IMR-90 (cell line): ENCODE measurements at regions not wholly inside any gene's neighbourhood (a gene's known extent, or its start where the extent isn't known, plus 50 kb on each side); places are given as distances from the start of the nearest gene placed in this dataset.

Source experiments
- ATAC-seq: fragments of 200-7000 bp; cut with Tn5 transposase; 2 replicates; pipeline ENCODE4 v1.9.1; 2020; ENCODE audit warnings: low read depth, mild to moderate bottlenecking, moderate library complexity
- BruUV-seq: library from RNA; stranded (reverse); fragments of 400-500 nt; replicated peaks from 2 replicates; lab custom pipeline; 2021; lab: Mats Ljungman, UMichigan
- CTCF ChIA-PET: fragments of 300-600 bp; formaldehyde crosslinking; extraction: SDS; loops from one replicate; lab custom pipeline; 2021; ENCODE audit warnings: antibody characterized with exemption; lab: Yijun Ruan, JAX
- POLR2A ChIA-PET: fragments of 300-600 bp; sonication (Branson Sonifier 250); formaldehyde crosslinking; loops from one replicate; lab custom pipeline; 2022; ENCODE audit warnings: antibody characterized with exemption; ENCODE audit not compliant: unreplicated experiment; lab: Charles Lee
- DNase-seq: peaks from one replicate; pipeline ENCODE4 v3.0.0; 2013
- H2AFZ ChIP-seq: replicated peaks from 2 replicates; pipeline ENCODE3; 2013; ENCODE audit warnings: low read length, mild to moderate bottlenecking; ENCODE audit not compliant: poor library complexity
- H2AK5ac ChIP-seq: 2 replicates; pipeline ENCODE4 v1.6.1; 2013; ENCODE audit warnings: low read depth, low read length, inconsistent platforms
- H2AK9ac ChIP-seq: replicated peaks from 2 replicates; pipeline ENCODE3; 2013; ENCODE audit warnings: mild to moderate bottlenecking, low read depth, low read length, moderate library complexity; ENCODE audit not compliant: poor library complexity
- H2BK120ac ChIP-seq: 2 replicates; pipeline ENCODE4 v1.6.1; 2013; ENCODE audit warnings: low read depth, low read length, inconsistent platforms
- H2BK15ac ChIP-seq: 3 replicates; pipeline ENCODE4 v1.6.1; 2013; ENCODE audit warnings: low read depth, low read length, inconsistent platforms
- H2BK20ac ChIP-seq: 2 replicates; pipeline ENCODE4 v1.6.1; 2013; ENCODE audit warnings: low read depth, mild to moderate bottlenecking, inconsistent platforms, low read length, moderate library complexity
- H2BK5ac ChIP-seq: 2 replicates; pipeline ENCODE4 v1.6.1; 2013; ENCODE audit warnings: mild to moderate bottlenecking, low read depth, low read length, inconsistent platforms; ENCODE audit not compliant: poor library complexity, severe bottlenecking
- H3K14ac ChIP-seq: replicated peaks from 2 replicates; pipeline ENCODE4 v1.6.1; 2013; ENCODE audit warnings: low read depth, low read length, inconsistent platforms
- H3K18ac ChIP-seq: 2 replicates; pipeline ENCODE4 v1.6.1; 2013; ENCODE audit warnings: low read depth, low read length, control low read depth
- H3K23ac ChIP-seq: 2 replicates; pipeline ENCODE4 v1.6.1; 2013; ENCODE audit warnings: low read depth, low read length, inconsistent platforms
- H3K27ac ChIP-seq: 2 replicates; pipeline ENCODE4 v1.5.1; 2013; ENCODE audit warnings: mild to moderate bottlenecking, control low read depth, low read length; ENCODE audit not compliant: insufficient read depth
- H3K27me3 ChIP-seq: 2 replicates; pipeline ENCODE4 v1.6.1; 2013; ENCODE audit warnings: low read length; ENCODE audit not compliant: control insufficient read depth, insufficient read depth
- H3K36me3 ChIP-seq: 2 replicates; pipeline ENCODE4 v1.6.1; 2013; ENCODE audit warnings: low read length, mixed read lengths; ENCODE audit not compliant: control insufficient read depth, insufficient read depth
- H3K4ac ChIP-seq: 2 replicates; pipeline ENCODE4 v1.6.1; 2013; ENCODE audit warnings: low read depth, low read length, inconsistent platforms
- H3K4me1 ChIP-seq: 2 replicates; pipeline ENCODE4 v1.6.1; 2013; ENCODE audit warnings: low read length, mixed read lengths; ENCODE audit not compliant: control insufficient read depth, insufficient read depth
- H3K4me2 ChIP-seq: 2 replicates; pipeline ENCODE4 v1.6.1; 2013; ENCODE audit warnings: low read depth, mild to moderate bottlenecking, control low read depth, low read length, moderate library complexity
- H3K4me3 ChIP-seq: 2 replicates; pipeline ENCODE4 v1.5.1; 2013; ENCODE audit warnings: low read depth, mild to moderate bottlenecking, control low read depth, low read length, moderate library complexity; ENCODE audit not compliant: insufficient read depth
- H3K56ac ChIP-seq: 2 replicates; pipeline ENCODE4 v1.6.1; 2013; ENCODE audit warnings: low read length, inconsistent platforms; ENCODE audit not compliant: insufficient read depth; ENCODE audit errors: extremely low read depth
- H3K79me1 ChIP-seq, 2 experiments: 2 replicates each; pipeline ENCODE4 v1.6.1; 2013; ENCODE audit warnings: low read length in 2 of 2, inconsistent platforms in 1 of 2, low read depth in 1 of 2
- H3K9ac ChIP-seq: 2 replicates; pipeline ENCODE4 v1.6.1; 2013; ENCODE audit warnings: low read depth, low read length, control low read depth
- H3K9me1 ChIP-seq: 2 replicates; pipeline ENCODE4 v1.6.1; 2013; ENCODE audit warnings: low read length, inconsistent platforms; ENCODE audit not compliant: insufficient read depth
- H3K9me3 ChIP-seq: 2 replicates; pipeline ENCODE4 v1.6.1; 2013; ENCODE audit warnings: low read length; ENCODE audit not compliant: control insufficient read depth, insufficient read depth
- H4K20me1 ChIP-seq: 2 replicates; pipeline ENCODE4 v1.6.1; 2013; ENCODE audit warnings: low read length, inconsistent platforms; ENCODE audit not compliant: insufficient read depth
- H4K5ac ChIP-seq: 2 replicates; pipeline ENCODE4 v1.6.1; 2013; ENCODE audit warnings: mild to moderate bottlenecking, low read depth, low read length, control low read depth
- H4K8ac ChIP-seq, 2 experiments: 2 replicates each; pipeline ENCODE4 v1.6.1; 2013; ENCODE audit warnings: low read depth in 2 of 2, low read length in 2 of 2, control low read depth in 1 of 2, inconsistent platforms in 1 of 2
- H4K91ac ChIP-seq: 2 replicates; pipeline ENCODE4 v1.6.1; 2013; ENCODE audit warnings: low read depth, low read length, inconsistent platforms; ENCODE audit not compliant: insufficient read depth
- FOS ChIP-seq: fragments of 150-350 bp; IDR thresholded peaks from 2 replicates; pipeline ENCODE4 v1.6.1; 2016; ENCODE audit warnings: low read depth, low read length
- MAFK ChIP-seq: IDR thresholded peaks from 2 replicates; pipeline ENCODE4 v1.6.1; 2012; ENCODE audit warnings: low read depth, low read length, improper control_type of control experiment
- WGBS, 2 experiments: methylation state at CpG; one replicate each; pipeline versions ENCODE4 v1.1.5 to v1.1.7; 2013; ENCODE audit warnings: missing lambda C conversion rate in 2 of 2; ENCODE audit not compliant: insufficient read length in 1 of 2; ENCODE audit errors: extremely low coverage in 2 of 2; 5-methylcytosine and 5-hydroxymethylcytosine counted together
- dilution Hi-C: fragments of 300-500 bp; cut with HindIII; formaldehyde crosslinking; loops from one replicate; pipeline ENCODE4 v1.14.3; 2018; ENCODE audit warnings: low sequenced_read_pairs; ENCODE audit not compliant: unreplicated experiment
- in situ Hi-C: fragments of 300-500 bp; cut with MboI; formaldehyde crosslinking; loops from 3 replicates; pipeline ENCODE4 v1.14.3; 2019; ENCODE audit warnings: low sequenced_read_pairs, inconsistent platforms, mixed read lengths
- intact Hi-C: fragments of 100-400 bp; cut with micrococcal nuclease; formaldehyde crosslinking; loops from 2 replicates; pipeline ENCODE4 v1.10.0; 2022

GRCh38 chr12:90883456-90883855, 71.5 kb downstream of the CCER1 start:
- intact Hi-C loops = no loop called here
- no peak overlapping the region for H4K91ac ChIP-seq
- no peak overlapping the region for H2AK9ac ChIP-seq
- H4K5ac ChIP-seq = no peak overlapping the region
- no CpG with 5 or more reads among the region's 4 CpGs for WGBS, 2 experiments
- no peaks in the 10 kb centered on the region for H3K36me3 ChIP-seq
- H4K20me1 ChIP-seq = no peaks in the 10 kb centered on the region
- ATAC-seq (no peak), DNase-seq (no peak)
- H3K9me3 ChIP-seq = no peaks in the 10 kb centered on the region
- dilution Hi-C loops = no loop called here
- H4K8ac ChIP-seq = no peak overlapping the region
- H2AK5ac ChIP-seq = no peak overlapping the region
- no peak overlapping the region for H3K27ac ChIP-seq
- H3K4ac ChIP-seq = no peak overlapping the region
- no TSS peak for BruUV-seq
- no peak overlapping the region for H3K14ac ChIP-seq
- no peak overlapping the region for H2BK20ac ChIP-seq
- H3K56ac ChIP-seq = no peak overlapping the region
- in situ Hi-C loops = no loop called here
- H3K4me2 ChIP-seq = no peak overlapping the region
- H2BK120ac ChIP-seq = no peak overlapping the region
- no peak overlapping the region for H3K4me3 ChIP-seq
- no peaks in the 10 kb centered on the region for H3K4me1 ChIP-seq
- no peak overlapping the region for H3K9ac ChIP-seq
- H2BK15ac ChIP-seq = no peak overlapping the region
- no peak overlapping the region for H2BK5ac ChIP-seq
- H2AFZ ChIP-seq = no peak overlapping the region
- no peak overlapping the region for H3K18ac ChIP-seq
- H3K79me1 ChIP-seq = no peaks in the 10 kb centered on the region
- no peak overlapping the region for H3K23ac ChIP-seq
- POLR2A ChIA-PET = no interaction called here
- no peaks in the 10 kb centered on the region for H3K9me1 ChIP-seq
- CTCF ChIA-PET = no interaction called here
- TF ChIP-seq FOS (no peak), MAFK (peak; percentile 71)
- H3K27me3 ChIP-seq = no peaks in the 10 kb centered on the region
